DMS 273 treated with DMSO at 0.1 percent for 48 hours (cell line): ENCODE measurements at regions not wholly inside any gene's neighbourhood (a gene's known extent, or its start where the extent isn't known, plus 50 kb on each side); places are given as distances from the start of the nearest gene placed in this dataset.
"Not testable (repeated sequence)": the region's sequence is repeated elsewhere in the genome, so short reads cannot be mapped to it uniquely, and the experiment has no call there.

Experiments used
- DNase-seq: peaks from one replicate; lab custom pipeline; 2025; lab: John Stamatoyannopoulos, UW

GRCh38 chr14:43698561-43699284, 808.4 kb downstream of the FSCB start:
- not testable (repeated sequence) for DNase-seq

DNA sequence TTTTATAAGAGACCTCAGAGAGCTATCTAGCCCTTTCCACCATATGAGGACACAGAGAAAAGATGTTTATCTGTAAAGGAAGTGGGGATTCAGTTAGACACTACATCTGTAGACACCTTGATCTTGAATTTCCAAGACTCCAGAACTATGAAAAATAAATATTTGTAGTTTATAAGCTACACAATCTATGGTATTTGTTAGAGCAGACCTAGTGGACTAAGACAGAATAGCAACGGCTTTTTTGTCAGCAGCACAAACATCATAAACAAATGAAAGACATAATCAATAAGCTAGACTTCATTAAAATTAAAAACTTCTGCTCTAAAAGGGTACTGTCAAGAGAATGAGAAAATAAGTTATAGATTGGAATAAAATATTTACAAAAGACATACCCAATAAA, 810.1 kb downstream of the FSCB start:
- no peak for DNase-seq

GRCh38 chr14:43692706-43693105, 814.4 kb downstream of the FSCB start:
- no peak for DNase-seq

DNA sequence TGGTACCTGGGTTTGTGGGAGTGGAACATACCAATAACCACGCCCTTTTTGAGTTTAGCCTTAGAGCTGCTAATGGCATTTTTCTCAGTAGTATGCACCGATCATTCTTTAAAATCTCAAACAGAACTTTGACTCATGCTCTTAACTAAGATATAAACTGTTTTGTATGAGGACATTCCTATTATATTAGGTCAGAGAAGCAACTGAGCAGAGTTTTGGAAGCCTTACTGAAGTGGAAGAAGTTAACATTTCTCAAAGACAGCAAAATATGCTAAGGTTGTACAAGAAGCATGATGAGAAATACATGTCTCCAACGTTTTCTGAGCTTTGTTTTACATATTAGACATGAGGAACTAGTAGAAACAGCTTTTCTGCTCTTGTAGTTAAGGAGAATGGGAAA, 819.2 kb downstream of the FSCB start:
- DNase-seq: no peak

GRCh38 chr14:43677581-43677980, 829.5 kb downstream of the FSCB start:
- DNase-seq: no peak

DNA sequence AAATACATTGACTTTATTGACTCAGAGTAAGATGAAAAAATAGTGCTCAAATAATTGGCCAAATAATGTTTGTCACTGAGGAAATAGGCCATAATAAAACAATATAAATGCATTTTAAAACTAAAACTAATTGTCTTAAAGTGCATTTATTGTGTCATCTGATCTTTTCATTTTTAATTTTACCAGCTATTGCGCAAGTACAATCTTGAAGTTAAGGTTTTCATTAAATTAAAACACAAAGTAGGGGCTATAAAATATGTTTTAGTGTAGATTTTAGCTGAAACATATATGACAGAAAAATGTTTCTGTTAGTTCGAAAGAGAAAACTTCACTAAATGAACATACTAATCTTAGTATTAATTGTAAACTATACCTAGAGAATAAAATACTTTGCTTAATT, 832.8 kb downstream of the FSCB start:
- DNase-seq: no peak

DNA sequence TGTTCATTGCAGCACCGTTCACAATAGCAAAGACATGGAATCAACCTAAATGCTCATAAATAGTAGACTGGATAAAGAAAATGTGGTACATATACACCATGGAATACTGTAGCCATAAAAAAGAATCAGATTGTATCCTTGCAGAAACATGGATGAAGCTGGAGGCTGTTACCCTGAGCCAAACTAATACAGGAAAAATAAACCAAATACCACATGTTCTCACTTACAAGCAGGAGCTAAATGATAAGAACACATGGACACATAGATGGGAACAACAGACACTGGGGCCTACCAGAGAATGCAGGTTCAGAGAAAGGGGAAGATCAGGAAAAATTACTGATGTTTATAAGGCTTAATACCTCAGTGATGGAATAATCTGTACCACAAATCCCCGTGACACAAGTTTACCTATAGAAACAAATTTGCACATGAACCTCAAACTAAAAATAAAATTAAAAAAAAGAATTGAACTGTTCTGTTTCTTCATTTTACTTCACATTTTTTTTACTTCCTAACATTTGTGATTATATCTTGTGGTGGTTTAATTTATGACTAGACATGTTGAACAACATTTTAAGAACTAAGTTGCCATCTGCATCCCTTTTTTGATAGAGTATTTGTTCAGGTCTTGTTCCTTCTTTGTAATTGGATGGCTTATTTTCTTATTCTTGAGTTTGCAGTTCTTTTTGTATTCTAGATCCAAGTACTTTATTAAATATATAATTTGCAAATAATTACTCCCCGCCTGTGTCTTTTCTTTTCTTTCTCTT, 835.2 kb downstream of the FSCB start:
- DNase-seq: no peak

DNA sequence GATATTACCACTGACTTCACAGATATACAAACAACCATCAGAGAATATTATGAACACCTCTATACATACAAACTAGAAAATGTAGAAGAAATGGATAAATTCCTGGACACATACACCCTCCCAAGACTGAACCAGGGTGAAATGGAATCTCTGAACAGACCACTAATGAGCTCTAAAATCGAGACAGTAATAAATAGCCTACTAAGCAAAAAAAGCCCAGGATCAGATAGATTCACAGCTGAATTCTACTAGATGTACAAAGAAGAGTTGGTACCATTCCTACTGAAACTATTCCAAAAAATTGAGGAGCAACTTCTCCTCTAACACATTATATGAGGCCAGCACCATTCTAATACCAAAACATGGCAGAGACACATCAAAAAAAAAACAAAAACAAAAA, 837.7 kb downstream of the FSCB start:
- no peak for DNase-seq

GRCh38 chr14:43665570-43666267, 841.4 kb downstream of the FSCB start:
- no peak for DNase-seq

- DNase-seq: not testable (repeated sequence)
Observed at GRCh38 chr14:43655194-43655593, 851.9 kb downstream of the FSCB start.

DNA sequence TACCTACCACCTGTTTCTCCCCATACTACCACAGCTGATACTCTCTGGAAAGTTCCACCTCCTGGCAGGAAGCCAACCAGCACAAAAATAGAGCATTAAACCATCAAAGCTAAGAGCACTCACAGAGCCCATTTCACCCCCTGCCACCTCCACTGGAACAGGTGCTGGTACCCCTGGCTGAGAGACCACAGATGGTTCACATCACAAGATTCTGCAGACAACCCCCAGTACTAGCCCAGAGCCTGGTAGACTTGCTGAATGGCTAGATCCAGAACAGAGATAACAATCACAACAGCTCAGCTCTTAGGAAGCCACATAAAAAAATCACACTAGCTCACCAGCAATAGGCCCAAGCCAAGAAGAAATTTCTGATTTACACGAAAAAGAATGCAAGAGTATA, 855.2 kb downstream of the FSCB start:
- DNase-seq: no peak

- DNase-seq: no peak
Observed at GRCh38 chr14:43651185-43651787, 855.8 kb downstream of the FSCB start.

- DNase-seq: no peak
Observed at GRCh38 chr14:43649508-43649907, 857.6 kb downstream of the FSCB start.

- DNase-seq: no peak
Observed at GRCh38 chr14:43647302-43647701, 859.8 kb downstream of the FSCB start.

DNA sequence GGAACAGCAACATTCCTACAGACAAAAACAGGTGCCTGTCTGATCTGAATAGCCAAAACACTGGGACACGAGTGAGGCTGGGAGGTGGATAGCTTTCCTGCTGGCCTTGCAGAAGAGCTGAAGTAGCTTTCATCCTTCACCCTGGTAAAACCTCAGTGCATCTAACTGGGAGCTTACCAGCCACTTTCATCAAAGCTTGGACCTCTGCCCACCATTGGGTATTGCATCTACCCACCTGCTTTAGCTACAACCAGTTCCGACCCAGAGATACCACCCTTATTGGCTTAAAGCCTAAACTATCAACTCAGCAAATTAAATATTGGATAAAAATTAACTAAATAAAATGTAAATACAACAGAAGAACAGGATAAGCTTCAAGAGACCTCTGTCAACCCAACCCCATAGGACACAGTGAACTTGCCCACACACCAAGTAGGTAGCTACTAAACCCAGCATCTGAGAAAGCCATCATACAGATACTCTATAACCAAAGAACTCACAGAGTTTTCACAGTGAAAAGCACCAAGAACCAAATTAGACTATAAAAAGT, 866.3 kb downstream of the FSCB start:
- no peak for DNase-seq

DNA sequence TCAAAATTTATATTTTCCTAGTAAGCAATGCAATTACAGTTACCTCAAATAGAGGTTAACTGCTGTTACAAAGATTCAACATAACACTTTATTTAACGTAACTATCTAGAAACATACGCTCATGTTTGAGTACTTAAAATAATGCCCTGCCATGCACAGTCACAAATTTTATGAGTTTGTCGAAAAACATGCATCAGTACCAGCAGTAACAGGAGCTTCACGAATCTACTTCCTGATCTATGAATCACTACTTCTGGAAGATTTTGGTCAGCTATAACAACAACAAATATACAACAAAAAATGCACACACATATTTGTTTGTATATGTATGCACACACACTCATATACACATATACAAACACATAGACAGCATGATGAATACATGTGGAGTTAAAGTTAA, 881.8 kb downstream of the FSCB start:
- no peak for DNase-seq

DNA sequence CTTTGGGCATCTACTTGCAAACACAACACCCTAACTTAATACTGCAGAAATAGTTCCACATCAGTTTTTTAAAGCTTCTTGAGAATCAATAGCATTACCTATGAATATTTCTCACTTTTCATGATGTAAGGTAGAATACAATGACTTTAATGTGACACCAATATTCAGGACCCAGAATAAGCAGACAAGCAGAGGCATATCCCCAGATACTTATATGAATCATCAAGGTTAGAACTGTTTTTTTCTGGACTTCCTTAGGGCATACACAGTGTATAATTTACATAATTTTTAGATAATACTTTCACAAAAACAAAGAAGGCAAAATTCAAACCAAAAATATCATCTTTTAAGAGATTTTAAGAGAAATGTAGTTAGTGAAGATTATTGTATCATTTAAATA, 885.8 kb downstream of the FSCB start:
- DNase-seq: no peak

- no peak for DNase-seq
Observed at GRCh38 chr14:43595096-43595772, 911.8 kb downstream of the FSCB start.

DNA sequence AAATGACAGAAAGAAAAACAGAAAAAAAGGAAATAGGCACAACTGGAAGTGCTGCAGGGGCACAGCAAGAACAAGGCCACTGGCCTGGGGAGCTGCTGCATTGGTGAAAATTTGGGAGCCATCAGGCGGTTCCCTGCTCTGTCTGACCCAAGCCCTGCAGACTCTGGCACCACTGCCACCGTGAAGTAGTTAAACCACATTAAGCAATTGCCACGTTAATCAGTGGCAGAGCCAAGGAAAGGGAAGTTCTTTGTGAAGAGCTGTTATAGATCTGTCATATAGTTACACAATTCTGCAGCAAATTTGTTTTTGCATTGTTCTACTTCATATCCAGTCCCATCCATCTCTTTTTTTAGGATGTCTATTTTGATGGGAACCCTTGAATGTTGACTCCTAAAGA, 915.3 kb downstream of the FSCB start:
- no peak for DNase-seq

GRCh38 chr14:43587183-43587582, 919.9 kb downstream of the FSCB start:
- no peak for DNase-seq

GRCh38 chr14:43579671-43580070, 927.4 kb downstream of the FSCB start:
- no peak for DNase-seq

- no peak for DNase-seq
Observed at GRCh38 chr14:43568022-43568421, 939.1 kb downstream of the FSCB start.
